ENCODE measurements at regions not wholly inside any gene's neighbourhood (a gene's known extent, or its start where the extent isn't known, plus 50 kb on each side); places are given as distances from the start of the nearest gene placed in this dataset.

DNA sequence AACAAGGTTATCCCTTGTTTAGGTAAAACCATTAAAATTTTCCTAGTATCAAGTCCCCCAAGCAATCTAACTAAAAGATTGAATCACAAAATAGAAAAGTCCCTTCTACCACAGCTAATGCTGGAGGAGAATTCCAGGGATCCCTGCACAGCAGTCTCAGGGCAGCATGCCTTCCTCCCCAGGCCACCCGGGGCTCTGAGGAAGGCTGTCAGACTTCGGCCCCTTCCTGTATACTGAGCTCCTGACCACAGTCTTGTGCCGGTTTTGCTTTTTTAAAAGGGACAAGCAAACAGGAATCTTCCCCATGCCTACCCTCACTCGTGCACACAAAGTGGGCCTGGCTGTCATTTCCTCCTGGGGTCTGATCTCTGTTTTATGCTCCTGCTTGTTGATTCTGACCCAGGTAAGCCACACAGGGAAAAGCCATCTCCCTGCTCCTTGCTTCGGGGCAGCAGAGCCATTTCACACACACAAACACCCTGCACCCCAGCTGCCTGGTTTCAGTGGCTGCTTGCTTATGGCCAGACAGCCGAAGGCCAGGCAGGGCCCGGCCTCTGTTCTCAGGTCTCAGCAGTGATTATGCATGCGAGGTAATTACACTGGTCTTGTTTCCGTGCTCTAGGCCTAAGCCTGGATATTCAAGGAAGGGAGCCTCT, 211.9 kb downstream of the NXNL2 start:
- 83 to 91% methylated on average over 9 of the region's 9 CpGs for WGBS, 2 donors
- H3K9me3 ChIP-seq, result no peaks in the 10 kb centered on the region
- no peak overlapping the region for H3K27ac ChIP-seq
- ATAC-seq (no peak), DNase-seq (no peak)
- H3K27me3 ChIP-seq, result no peaks in the 10 kb centered on the region
- intact Hi-C loops (cut with DNase I), result no loop called here
- TF ChIP-seq POLR2A (IDR thresholded peaks at IDR 0.05), result no peak
- TF ChIP-seq, protein P1, sequence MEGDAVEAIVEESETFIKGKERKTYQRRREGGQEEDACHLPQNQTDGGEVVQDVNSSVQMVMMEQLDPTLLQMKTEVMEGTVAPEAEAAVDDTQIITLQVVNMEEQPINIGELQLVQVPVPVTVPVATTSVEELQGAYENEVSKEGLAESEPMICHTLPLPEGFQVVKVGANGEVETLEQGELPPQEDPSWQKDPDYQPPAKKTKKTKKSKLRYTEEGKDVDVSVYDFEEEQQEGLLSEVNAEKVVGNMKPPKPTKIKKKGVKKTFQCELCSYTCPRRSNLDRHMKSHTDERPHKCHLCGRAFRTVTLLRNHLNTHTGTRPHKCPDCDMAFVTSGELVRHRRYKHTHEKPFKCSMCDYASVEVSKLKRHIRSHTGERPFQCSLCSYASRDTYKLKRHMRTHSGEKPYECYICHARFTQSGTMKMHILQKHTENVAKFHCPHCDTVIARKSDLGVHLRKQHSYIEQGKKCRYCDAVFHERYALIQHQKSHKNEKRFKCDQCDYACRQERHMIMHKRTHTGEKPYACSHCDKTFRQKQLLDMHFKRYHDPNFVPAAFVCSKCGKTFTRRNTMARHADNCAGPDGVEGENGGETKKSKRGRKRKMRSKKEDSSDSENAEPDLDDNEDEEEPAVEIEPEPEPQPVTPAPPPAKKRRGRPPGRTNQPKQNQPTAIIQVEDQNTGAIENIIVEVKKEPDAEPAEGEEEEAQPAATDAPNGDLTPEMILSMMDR (IDR thresholded peaks at IDR 0.05), result no peak
- H3K4me3 ChIP-seq, result no peak overlapping the region
- H3K4me1 ChIP-seq, result no peaks in the 10 kb centered on the region
- H3K36me3 ChIP-seq (replicated peaks in 1 of 2; ENCODE audit: insufficient read depth in 1 of 2, low read depth in 2 of 2), result no peaks in the 10 kb centered on the region

DNA sequence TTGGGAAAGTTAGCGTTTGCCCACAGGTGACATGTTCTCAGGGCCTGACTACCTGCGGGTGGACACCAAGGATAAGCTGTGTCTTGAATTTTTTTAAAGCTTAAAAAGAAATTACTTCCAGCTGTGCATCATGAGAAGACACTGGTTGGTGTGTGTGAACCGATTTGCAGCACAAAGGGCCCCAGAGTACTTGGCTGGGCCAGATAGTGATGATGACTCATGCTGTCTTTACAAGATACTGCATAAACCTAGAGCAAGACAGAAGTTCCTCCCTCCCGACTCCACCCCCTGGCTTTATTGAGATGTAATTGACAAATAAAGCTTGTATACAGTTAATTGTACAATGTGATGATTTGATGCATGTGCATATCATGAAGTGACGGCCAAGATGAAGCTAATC, 212.8 kb downstream of the NXNL2 start:
- ATAC-seq, result peak; percentile 49
- Histone ChIP-seq H3K27me3 (no peaks in the 10 kb centered on the region), H3K27ac (no peak overlapping the region), H3K4me1 (no peaks in the 10 kb centered on the region), H3K4me3 (no peak overlapping the region), H3K9me3 (no peaks in the 10 kb centered on the region), H3K36me3 (replicated peaks in 1 of 2; ENCODE audit: insufficient read depth in 1 of 2, low read depth in 2 of 2) (no peaks in the 10 kb centered on the region)
- TF ChIP-seq, protein P1 (IDR thresholded peaks at IDR 0.05), result no peak
- TF ChIP-seq POLR2A (IDR thresholded peaks at IDR 0.05), result no peak
- intact Hi-C loops (cut with DNase I), result no loop called here
- 60 to 61% methylated on average over 5 of the region's 5 CpGs for WGBS, 2 donors
- DNase-seq, result peak in 2 of 4 donors; percentile 13 to 20

DNA sequence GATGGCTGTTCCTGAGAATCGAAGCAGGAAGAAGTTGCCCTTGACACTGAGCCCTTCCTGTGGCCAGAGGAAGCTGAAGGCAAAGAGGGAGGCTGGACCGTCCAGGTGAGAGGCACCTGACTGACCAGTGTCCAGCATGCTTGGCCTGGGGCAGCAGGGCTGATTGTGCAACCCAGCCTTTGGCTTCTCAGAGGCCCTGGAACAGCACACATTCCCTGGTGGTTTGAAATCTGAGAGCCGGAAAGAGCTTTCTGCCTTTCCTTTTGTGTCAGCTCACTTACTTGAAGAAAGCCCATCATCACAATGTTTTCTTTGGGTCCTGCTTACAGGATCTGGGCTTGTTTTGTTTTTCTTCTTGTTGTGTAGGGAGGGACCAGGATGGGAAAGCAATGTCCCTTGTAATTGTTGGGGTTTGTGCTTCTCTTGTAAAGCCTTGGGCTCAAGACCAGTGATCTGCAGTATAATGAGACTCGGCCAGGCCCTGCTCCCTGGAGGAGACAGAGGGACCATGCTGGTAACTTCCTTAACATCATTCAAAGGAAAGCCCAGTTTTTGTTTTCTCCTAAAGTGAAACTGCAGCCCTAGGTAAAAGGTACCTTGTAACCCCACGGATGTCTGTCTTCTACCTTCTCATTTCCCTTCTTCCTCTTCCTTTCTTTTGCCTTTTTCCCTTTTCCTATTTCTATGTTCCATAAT, 213.7 kb downstream of the NXNL2 start:
- no peaks in the 10 kb centered on the region for H3K36me3 ChIP-seq (replicated peaks in 1 of 2; ENCODE audit: insufficient read depth in 1 of 2, low read depth in 2 of 2)
- H3K27ac ChIP-seq, result peak overlapping the region in 1 of 4 donors; percentile 20
- WGBS, 2 donors, result 82 to 84% methylated on average over 5 of the region's 5 CpGs
- TF ChIP-seq, protein P1 (IDR thresholded peaks at IDR 0.05), result no peak
- no peak for TF ChIP-seq POLR2A (IDR thresholded peaks at IDR 0.05)
- no peaks in the 10 kb centered on the region for H3K9me3 ChIP-seq
- intact Hi-C loops (cut with DNase I), result no loop called here
- H3K4me3 ChIP-seq, result no peak overlapping the region
- peaks cover 2% of the 10 kb centered on the region for H3K4me1 ChIP-seq
- ATAC-seq (no peak), DNase-seq (peak in 2 of 4 donors; percentile 18 to 20)
- no peaks in the 10 kb centered on the region for H3K27me3 ChIP-seq

DNA sequence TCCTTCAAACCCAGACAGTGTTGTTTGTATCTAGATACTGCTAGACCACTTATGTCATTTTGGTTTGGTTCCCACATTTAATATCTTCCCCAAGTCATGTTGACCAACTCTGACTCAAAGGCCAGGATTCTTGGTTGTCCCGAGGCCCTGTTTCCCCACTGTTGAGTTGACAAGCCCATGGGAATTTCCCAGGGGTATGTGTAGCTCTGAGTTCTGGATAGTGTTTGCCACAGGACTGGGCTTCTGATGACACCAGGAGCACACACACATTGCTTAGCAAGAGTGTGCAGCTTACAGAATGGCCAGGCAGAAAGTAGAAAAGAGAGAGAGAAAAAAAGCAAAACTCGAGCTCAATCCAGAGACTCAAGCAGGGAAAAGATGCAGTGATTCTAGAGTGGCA, 214.4 kb downstream of the NXNL2 start:
- ATAC-seq (no peak), DNase-seq (no peak)
- Histone ChIP-seq H3K9me3 (no peaks in the 10 kb centered on the region), H3K27me3 (no peaks in the 10 kb centered on the region), H3K27ac (no peak overlapping the region), H3K4me1 (peaks cover 9% of the 10 kb centered on the region), H3K4me3 (no peak overlapping the region), H3K36me3 (replicated peaks in 1 of 2; ENCODE audit: insufficient read depth in 1 of 2, low read depth in 2 of 2) (no peaks in the 10 kb centered on the region)
- intact Hi-C loops (cut with DNase I), result no loop called here
- TF ChIP-seq, protein P1 (IDR thresholded peaks at IDR 0.05), result no peak
- TF ChIP-seq POLR2A (IDR thresholded peaks at IDR 0.05), result no peak
- WGBS, 2 donors, result 60 to 76% methylated on average over 2 of the region's 2 CpGs

All from body of pancreas (tissue), 4 donors.